Tibial nerve (tissue), 4 donors: ENCODE measurements at regions not wholly inside any gene's neighbourhood (a gene's known extent, or its start where the extent isn't known, plus 50 kb on each side); places are given as distances from the start of the nearest gene placed in this dataset.

ENCODE experiments used
- DNase-seq, 2 donors: peaks; one replicate each; pipeline ENCODE4 v3.0.0-alpha.2; 2019; ENCODE audit warnings: low spot score in 2 of 2
- H3K27ac ChIP-seq, 4 donors: fragments of 200-600 bp; sonication (generic) in 3 of 4; one replicate each; pipeline ENCODE4 v1.5.1; 2017 to 2019; ENCODE audit warnings: mild to moderate bottlenecking in 1 of 4
- H3K27me3 ChIP-seq, 2 donors: fragments of 200-600 bp; sonication (generic) in 1 of 2; one replicate each; pipeline versions ENCODE4 v1.5.1 to v1.6.0; 2017 to 2019
- H3K36me3 ChIP-seq, 3 donors: fragments of 200-600 bp; sonication (generic); one replicate each; pipeline ENCODE4 v1.5.1; 2018 to 2019
- H3K4me1 ChIP-seq, 4 donors: fragments of 200-600 bp; sonication (generic) in 3 of 4; one replicate each; pipeline ENCODE4 v1.5.1; 2017 to 2019
- H3K4me3 ChIP-seq, 4 donors: fragments of 200-600 bp; sonication (generic) in 3 of 4; one replicate each; pipeline ENCODE4 v1.5.1; 2017 to 2019; ENCODE audit warnings: mild to moderate bottlenecking in 1 of 4, moderate library complexity in 1 of 4
- H3K9me3 ChIP-seq, 4 donors: fragments of 200-600 bp; sonication (generic) in 3 of 4; one replicate each; pipeline ENCODE4 v1.5.1; 2017 to 2019
- EP300 ChIP-seq, 2 donors: sonication (generic); formaldehyde crosslinking; IDR thresholded peaks; one replicate each; pipeline ENCODE4 v1.6.1; 2017; ENCODE audit warnings: antibody characterized with exemption in 2 of 2, mild to moderate bottlenecking in 1 of 2
- POLR2A ChIP-seq, 2 donors: fragments of 450-650 bp; IDR thresholded peaks; one replicate each; pipeline ENCODE4 v1.6.1; 2017; ENCODE audit warnings: antibody characterized with exemption in 2 of 2, mild to moderate bottlenecking in 2 of 2, moderate library complexity in 2 of 2
- WGBS, 2 donors: methylation state at CpG; one replicate each; pipeline ENCODE4 v1.1.5; 2018; 5-methylcytosine and 5-hydroxymethylcytosine counted together
- TF ChIP-seq, protein P1 (sequence below), 5 experiments: fragments of 200-600 bp in 3 of 5; fragments of 450-650 bp in 2 of 5; sonication (generic) in 3 of 5; IDR thresholded peaks; one replicate each; pipeline ENCODE4 v1.5.1; 2016 to 2019; ENCODE audit warnings: antibody characterized with exemption in 5 of 5, mild to moderate bottlenecking in 3 of 5, moderate library complexity in 2 of 5

DNA sequence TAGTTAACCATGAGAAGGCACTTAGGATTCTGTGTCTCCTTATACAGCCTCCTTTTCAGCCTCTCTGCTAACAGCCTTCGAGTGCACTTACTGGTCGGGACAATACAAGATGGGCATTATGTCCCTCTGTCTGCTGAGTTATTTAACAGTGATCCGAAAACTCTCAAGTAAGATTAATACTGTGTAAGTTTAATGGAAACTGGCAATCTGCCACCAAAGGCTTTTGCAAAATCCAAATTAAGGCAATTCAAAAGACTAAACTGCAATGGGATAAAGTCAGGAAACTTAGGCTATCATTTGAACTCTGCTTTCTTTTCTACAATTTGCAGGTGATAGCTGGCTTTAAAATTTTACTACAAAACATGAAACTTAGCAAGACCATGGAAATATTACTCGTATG lies 477.8 kb downstream of the TFEC start:
- Histone ChIP-seq H3K27me3 (no peaks in the 10 kb centered on the region), H3K4me1 (no peaks in the 10 kb centered on the region), H3K9me3 (no peaks in the 10 kb centered on the region), H3K4me3 (no peak overlapping the region), H3K27ac (no peak overlapping the region), H3K36me3 (no peaks in the 10 kb centered on the region)
- no peak for DNase-seq
- TF ChIP-seq, protein P1, sequence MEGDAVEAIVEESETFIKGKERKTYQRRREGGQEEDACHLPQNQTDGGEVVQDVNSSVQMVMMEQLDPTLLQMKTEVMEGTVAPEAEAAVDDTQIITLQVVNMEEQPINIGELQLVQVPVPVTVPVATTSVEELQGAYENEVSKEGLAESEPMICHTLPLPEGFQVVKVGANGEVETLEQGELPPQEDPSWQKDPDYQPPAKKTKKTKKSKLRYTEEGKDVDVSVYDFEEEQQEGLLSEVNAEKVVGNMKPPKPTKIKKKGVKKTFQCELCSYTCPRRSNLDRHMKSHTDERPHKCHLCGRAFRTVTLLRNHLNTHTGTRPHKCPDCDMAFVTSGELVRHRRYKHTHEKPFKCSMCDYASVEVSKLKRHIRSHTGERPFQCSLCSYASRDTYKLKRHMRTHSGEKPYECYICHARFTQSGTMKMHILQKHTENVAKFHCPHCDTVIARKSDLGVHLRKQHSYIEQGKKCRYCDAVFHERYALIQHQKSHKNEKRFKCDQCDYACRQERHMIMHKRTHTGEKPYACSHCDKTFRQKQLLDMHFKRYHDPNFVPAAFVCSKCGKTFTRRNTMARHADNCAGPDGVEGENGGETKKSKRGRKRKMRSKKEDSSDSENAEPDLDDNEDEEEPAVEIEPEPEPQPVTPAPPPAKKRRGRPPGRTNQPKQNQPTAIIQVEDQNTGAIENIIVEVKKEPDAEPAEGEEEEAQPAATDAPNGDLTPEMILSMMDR (IDR thresholded peaks at IDR 0.05), result no peak
- no peak for TF ChIP-seq POLR2A (IDR thresholded peaks at IDR 0.05)
- no peak for TF ChIP-seq EP300 (IDR thresholded peaks at IDR 0.05)
- WGBS, 2 donors, result 63 to 64% methylated on average over 4 of the region's 4 CpGs

DNA sequence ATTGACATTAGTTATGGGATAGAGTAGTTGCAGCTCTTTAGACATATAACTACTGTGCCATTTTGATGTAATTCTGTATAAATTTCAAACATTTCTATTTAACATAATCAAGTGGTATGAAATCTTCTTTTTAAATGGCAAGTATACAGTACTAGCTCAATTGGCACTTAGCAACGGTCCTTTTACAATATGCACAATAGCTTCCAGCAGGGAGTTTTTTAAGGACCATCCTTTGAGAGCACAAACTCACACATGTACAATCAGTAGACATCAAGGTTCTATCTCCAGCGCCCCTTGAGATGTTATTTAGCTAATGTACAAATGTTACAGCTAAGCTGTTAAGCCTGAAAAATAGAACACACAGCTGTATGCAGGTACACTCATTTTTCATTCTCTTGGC lies 480.7 kb downstream of the TFEC start:
- DNase-seq, result no peak

DNA sequence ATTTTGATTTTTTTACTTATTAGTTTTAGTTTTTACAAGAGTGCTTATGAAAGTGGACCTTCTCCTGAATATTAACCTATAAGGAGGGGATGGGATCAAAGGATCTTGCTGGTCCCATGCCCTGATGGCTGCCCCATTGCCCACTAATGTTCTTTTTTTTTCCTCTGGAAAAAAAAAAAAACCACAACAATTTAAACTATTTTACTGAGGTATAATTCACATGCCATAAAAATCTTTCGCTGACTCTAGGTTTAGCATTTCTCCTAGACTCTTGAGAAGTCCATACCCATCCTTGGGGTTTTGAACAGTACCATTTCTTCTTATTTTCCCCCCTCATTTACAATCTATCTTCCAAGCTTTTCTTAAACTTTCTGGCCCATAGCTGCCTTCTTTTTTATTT lies 481.8 kb downstream of the TFEC start:
- Histone ChIP-seq H3K4me3 (no peak overlapping the region), H3K9me3 (no peaks in the 10 kb centered on the region), H3K27ac (no peak overlapping the region), H3K27me3 (no peaks in the 10 kb centered on the region), H3K36me3 (no peaks in the 10 kb centered on the region), H3K4me1 (no peaks in the 10 kb centered on the region)
- 89 to 91% methylated on average over 1 of the region's 1 CpG for WGBS, 2 donors
- TF ChIP-seq POLR2A (IDR thresholded peaks at IDR 0.05), result no peak
- TF ChIP-seq EP300 (IDR thresholded peaks at IDR 0.05), result no peak
- no peak for DNase-seq

More for the DNA sequence above, 480.7 kb downstream of the TFEC start:
- Histone ChIP-seq H3K4me1 (no peaks in the 10 kb centered on the region), H3K36me3 (no peaks in the 10 kb centered on the region), H3K27me3 (no peaks in the 10 kb centered on the region), H3K9me3 (no peaks in the 10 kb centered on the region), H3K4me3 (no peak overlapping the region), H3K27ac (no peak overlapping the region)
- WGBS, 2 donors, result 66 to 76% methylated on average over 2 of the region's 2 CpGs
- TF ChIP-seq POLR2A (IDR thresholded peaks at IDR 0.05), result no peak
- no peak for TF ChIP-seq EP300 (IDR thresholded peaks at IDR 0.05)
- TF ChIP-seq, protein P1 (IDR thresholded peaks at IDR 0.05), result no peak

DNA sequence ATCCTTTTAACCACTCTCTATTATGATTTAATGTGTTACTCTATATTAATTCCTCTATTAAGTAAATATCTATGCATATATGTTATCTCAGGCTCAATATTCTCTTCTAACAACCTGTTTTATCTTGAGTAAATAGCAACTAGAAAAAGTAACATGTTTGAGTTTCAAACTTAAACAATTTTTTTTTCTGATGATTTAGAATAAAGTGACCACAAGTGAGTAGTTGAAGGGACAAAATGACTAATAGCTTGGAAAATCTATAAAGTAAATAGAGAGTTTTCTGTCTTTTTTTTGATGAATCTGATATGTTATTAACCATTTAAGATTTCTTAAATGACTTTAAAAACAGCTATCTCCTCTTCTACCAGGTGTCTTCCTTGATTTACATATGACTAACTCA lies 483.8 kb downstream of the TFEC start:
- Histone ChIP-seq H3K4me1 (no peaks in the 10 kb centered on the region), H3K27me3 (no peaks in the 10 kb centered on the region), H3K9me3 (no peaks in the 10 kb centered on the region), H3K4me3 (no peak overlapping the region), H3K27ac (no peak overlapping the region), H3K36me3 (no peaks in the 10 kb centered on the region)
- no peak for DNase-seq
- no peak for TF ChIP-seq EP300 (IDR thresholded peaks at IDR 0.05)
- TF ChIP-seq, protein P1 (IDR thresholded peaks at IDR 0.05), result no peak
- TF ChIP-seq POLR2A (IDR thresholded peaks at IDR 0.05), result no peak

DNA sequence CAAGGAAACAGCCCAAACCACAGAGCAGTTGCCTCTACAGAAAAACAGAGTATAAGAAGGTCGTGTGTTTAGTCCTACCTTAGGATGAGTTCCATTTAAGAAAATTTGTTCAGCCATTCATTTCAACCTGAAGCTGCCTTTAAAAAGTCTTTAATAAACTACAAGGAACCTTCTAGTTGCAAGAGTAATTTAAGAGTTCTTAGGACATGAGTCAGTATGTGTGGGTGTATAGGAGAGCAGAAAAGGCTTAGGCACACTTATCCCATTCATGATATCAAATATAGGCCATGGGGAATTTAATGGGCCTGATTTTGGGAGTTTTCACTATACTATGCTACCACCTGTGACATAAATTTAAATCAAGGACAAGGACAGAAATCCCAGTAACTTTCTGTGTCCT lies 496.8 kb downstream of the TFEC start:
- Histone ChIP-seq H3K27ac (no peak overlapping the region), H3K36me3 (no peaks in the 10 kb centered on the region), H3K9me3 (no peaks in the 10 kb centered on the region), H3K4me1 (no peaks in the 10 kb centered on the region), H3K4me3 (no peak overlapping the region), H3K27me3 (no peaks in the 10 kb centered on the region)
- no peak for DNase-seq
- 74 to 76% methylated on average over 1 of the region's 1 CpG for WGBS, 2 donors
- TF ChIP-seq EP300 (IDR thresholded peaks at IDR 0.05) (no peak), POLR2A (IDR thresholded peaks at IDR 0.05) (no peak)
- TF ChIP-seq, protein P1 (IDR thresholded peaks at IDR 0.05), result no peak

DNA sequence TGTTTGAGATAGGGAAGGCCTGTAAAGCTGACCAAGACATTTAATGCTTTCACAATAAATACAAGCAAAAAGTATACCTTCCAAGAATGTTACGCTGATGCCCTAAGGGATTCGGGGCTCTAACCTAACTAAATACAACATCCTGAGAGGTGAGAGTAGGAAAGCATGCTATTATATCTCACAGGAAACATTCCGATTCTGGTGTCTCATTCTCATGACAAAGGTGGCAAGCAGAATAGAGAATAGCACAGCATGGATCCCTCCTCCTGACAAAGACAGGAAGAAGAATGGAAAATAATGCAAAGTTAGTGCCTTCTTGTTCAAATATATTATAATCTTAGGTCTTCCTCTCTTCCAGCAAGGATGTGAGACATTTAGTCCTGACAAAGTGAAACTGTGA lies 504.3 kb downstream of the TFEC start:
- no peak for DNase-seq
- Histone ChIP-seq H3K4me3 (no peak overlapping the region), H3K27ac (no peak overlapping the region), H3K27me3 (no peaks in the 10 kb centered on the region), H3K4me1 (no peaks in the 10 kb centered on the region), H3K9me3 (peaks cover 0 to 13% (median 0%) of the 10 kb centered on the region in 4 donors), H3K36me3 (no peaks in the 10 kb centered on the region)
- TF ChIP-seq, protein P1 (IDR thresholded peaks at IDR 0.05), result no peak
- no peak for TF ChIP-seq EP300 (IDR thresholded peaks at IDR 0.05)
- no peak for TF ChIP-seq POLR2A (IDR thresholded peaks at IDR 0.05)
- WGBS, 2 donors, result 57 to 58% methylated on average over 3 of the region's 3 CpGs
